Esophagus muscularis mucosa (tissue), 4 donors: ENCODE measurements at regions not wholly inside any gene's neighbourhood (a gene's known extent, or its start where the extent isn't known, plus 50 kb on each side); places are given as distances from the start of the nearest gene placed in this dataset.

ENCODE experiments used
- DNase-seq: peaks from one replicate; pipeline ENCODE4 v3.0.0-alpha.2; 2017; ENCODE audit errors: extremely low spot score
- H3K27ac ChIP-seq, 4 donors: fragments of 200-600 bp; sonication (generic); replicated peaks in 1 of 4; 1 replicate in 3 of 4; 2 replicates in 1 of 4; pipeline ENCODE4 v1.5.1; 2016 to 2019; ENCODE audit warnings: mild to moderate bottlenecking in 1 of 4
- H3K27me3 ChIP-seq, 4 donors: fragments of 200-600 bp; sonication (generic); one replicate each; pipeline versions ENCODE4 v1.5.1 to v1.6.0; 2016 to 2019
- H3K36me3 ChIP-seq, 4 donors: fragments of 200-600 bp; sonication (generic); one replicate each; pipeline ENCODE4 v1.5.1; 2016 to 2019
- H3K4me1 ChIP-seq, 4 donors: fragments of 200-600 bp; sonication (generic); one replicate each; pipeline ENCODE4 v1.5.1; 2016 to 2019
- H3K4me3 ChIP-seq, 4 donors: fragments of 200-600 bp; sonication (generic); 1 replicate in 2 of 4; 2 replicates in 2 of 4; pipeline ENCODE4 v1.5.1; 2016 to 2019; ENCODE audit warnings: mild to moderate bottlenecking in 4 of 4, moderate library complexity in 1 of 4
- H3K9me3 ChIP-seq, 4 donors: fragments of 200-600 bp; sonication (generic); 1 replicate in 3 of 4; 2 replicates in 1 of 4; pipeline ENCODE4 v1.5.1; 2016 to 2019
- EP300 ChIP-seq: sonication (generic); formaldehyde crosslinking; IDR thresholded peaks from one replicate; pipeline ENCODE4 v1.6.1; 2017; ENCODE audit warnings: antibody characterized with exemption
- POLR2A ChIP-seq: fragments of 450-650 bp; IDR thresholded peaks from one replicate; pipeline ENCODE4 v1.6.1; 2017; ENCODE audit warnings: antibody characterized with exemption, moderate library complexity, mild to moderate bottlenecking, low read depth
- POLR2AphosphoS5 ChIP-seq, 2 donors: sonication (generic); formaldehyde crosslinking; IDR thresholded peaks; one replicate each; pipeline ENCODE4 v1.6.1; 2017; ENCODE audit warnings: antibody characterized with exemption in 2 of 2
- WGBS: methylation state at CpG from one replicate; pipeline ENCODE4 v1.1.5; 2018; 5-methylcytosine and 5-hydroxymethylcytosine counted together
- intact Hi-C: fragments of 100-400 bp; cut with DNase I; formaldehyde crosslinking; loops from one replicate; pipeline ENCODE4 v1.15.1; 2023
- TF ChIP-seq, protein P1 (sequence below), 3 experiments: fragments of 200-600 bp in 2 of 3; fragments of 450-650 bp in 1 of 3; sonication (generic) in 2 of 3; IDR thresholded peaks; one replicate each; pipeline ENCODE4 v1.5.1; 2017 to 2019; ENCODE audit warnings: antibody characterized with exemption in 3 of 3, mild to moderate bottlenecking in 2 of 3, moderate library complexity in 1 of 3

DNA sequence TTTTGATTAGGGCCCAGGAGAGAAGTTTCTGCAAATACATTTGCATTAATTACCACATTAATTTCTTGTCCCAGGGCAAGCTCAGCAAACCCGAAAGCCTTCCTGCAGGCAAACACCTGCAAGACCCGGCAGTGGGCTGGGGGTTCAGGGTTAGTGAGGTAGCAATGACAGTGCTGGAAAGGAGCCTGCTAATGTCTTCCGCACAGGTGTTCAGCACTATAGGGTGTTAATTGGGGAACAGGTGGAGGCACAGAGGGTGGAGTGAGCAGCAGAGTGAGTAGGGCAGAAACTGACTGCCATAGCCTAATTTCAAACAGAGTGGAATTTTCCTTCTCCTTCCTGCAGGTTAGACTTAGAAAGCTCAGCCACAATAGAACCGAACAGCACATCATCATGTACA is 50.9 kb upstream of the UBASH3B start:
- Histone ChIP-seq H3K9me3 (no peaks in the 10 kb centered on the region), H3K36me3 (no peaks in the 10 kb centered on the region), H3K27me3 (no peaks in the 10 kb centered on the region), H3K4me1 (no peaks in the 10 kb centered on the region), H3K27ac (no peak overlapping the region), H3K4me3 (no peak overlapping the region)
- intact Hi-C loops = no loop called here
- TF ChIP-seq POLR2A (no peak), POLR2AphosphoS5 (IDR thresholded peaks at IDR 0.05) (no peak), EP300 (no peak)
- TF ChIP-seq, protein P1, sequence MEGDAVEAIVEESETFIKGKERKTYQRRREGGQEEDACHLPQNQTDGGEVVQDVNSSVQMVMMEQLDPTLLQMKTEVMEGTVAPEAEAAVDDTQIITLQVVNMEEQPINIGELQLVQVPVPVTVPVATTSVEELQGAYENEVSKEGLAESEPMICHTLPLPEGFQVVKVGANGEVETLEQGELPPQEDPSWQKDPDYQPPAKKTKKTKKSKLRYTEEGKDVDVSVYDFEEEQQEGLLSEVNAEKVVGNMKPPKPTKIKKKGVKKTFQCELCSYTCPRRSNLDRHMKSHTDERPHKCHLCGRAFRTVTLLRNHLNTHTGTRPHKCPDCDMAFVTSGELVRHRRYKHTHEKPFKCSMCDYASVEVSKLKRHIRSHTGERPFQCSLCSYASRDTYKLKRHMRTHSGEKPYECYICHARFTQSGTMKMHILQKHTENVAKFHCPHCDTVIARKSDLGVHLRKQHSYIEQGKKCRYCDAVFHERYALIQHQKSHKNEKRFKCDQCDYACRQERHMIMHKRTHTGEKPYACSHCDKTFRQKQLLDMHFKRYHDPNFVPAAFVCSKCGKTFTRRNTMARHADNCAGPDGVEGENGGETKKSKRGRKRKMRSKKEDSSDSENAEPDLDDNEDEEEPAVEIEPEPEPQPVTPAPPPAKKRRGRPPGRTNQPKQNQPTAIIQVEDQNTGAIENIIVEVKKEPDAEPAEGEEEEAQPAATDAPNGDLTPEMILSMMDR (IDR thresholded peaks at IDR 0.05) = no peak
- 89% methylated on average over 4 of the region's 4 CpGs for WGBS
- no peak for DNase-seq

DNA sequence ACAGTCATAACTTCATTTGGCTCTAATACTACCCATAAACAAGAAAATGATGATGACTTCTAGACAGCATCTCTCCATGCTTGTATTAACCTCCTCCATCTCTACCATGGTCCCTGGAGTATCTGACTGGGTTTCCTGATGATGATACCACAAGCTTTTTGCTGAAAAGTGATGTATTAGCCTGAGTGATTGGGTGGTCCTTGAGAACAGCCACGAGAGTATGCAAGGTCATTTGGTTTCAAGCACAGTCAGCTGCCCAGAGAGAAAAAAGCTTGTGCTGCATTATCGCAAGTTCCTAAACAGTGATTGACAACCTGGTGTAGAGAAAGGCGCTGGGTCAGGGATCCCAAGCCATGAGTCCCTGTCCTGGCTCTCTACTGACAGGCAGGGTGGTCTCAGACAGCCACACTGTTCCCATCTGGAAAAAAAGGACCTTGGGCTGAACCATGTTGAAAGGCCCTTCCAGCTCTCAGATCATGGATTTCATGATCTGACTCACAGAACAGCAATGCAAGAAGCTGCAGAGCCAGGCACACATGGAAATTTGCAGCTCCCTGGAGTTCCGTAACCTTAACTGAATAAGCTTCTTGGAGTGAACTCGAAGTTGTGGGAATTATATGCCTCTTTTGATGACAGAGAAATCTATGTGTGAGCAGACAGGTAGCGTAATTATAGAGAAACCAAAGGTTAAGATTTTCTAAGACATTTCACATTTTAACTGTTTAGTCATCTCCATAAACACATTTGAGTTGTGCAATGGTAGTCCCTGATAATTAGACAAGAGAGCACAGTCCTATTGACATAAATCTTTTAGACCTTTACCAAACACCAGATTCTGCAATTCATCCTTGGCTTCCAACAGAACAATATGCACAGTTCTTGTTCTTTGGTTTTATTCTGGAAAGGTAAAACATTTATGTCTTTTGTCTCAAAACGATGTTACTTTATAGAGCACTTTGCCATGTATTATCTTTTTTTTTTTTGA is 54.1 kb upstream of the UBASH3B start:
- WGBS = 55% methylated on average over 7 of the region's 7 CpGs
- no peak overlapping the region for H3K27ac ChIP-seq

DNA sequence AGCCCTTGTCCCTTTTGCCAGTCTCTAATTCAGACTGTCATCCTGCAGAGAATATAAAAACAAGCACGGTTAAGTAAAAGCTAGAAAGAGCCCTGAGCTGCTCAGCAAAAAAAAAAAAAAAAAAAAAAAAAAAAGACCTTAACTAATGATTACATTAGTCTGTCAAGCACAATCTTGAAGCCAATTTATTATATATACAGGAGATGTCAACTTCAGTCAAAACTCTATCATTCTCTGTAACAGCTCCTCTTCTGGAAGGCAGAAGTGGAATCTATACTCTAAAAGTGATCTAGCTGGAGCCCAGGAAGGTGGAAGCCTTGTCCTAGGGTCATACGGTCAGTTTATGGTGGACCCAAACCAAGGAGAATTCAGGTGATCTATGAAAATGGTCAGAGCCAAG is 55.2 kb upstream of the UBASH3B start:
- WGBS = 89% methylated on average over 2 of the region's 2 CpGs
- intact Hi-C loops = no loop called here

More for the DNA sequence above, 54.1 kb upstream of the UBASH3B start:
- no peaks in the 10 kb centered on the region for H3K27me3 ChIP-seq
- intact Hi-C loops = no loop called here
- no peak for DNase-seq
- no peaks in the 10 kb centered on the region for H3K36me3 ChIP-seq
- no peaks in the 10 kb centered on the region for H3K4me1 ChIP-seq
- H3K9me3 ChIP-seq = no peaks in the 10 kb centered on the region
- H3K4me3 ChIP-seq = no peak overlapping the region
- TF ChIP-seq POLR2AphosphoS5 (IDR thresholded peaks at IDR 0.05) = no peak
- no peak for TF ChIP-seq EP300
- TF ChIP-seq POLR2A = no peak

GRCh38 chr11:122599434-122599833 is 56.1 kb upstream of the UBASH3B start:
- peaks cover 0 to 4% (median 0%) of the 10 kb centered on the region in 4 donors for H3K27me3 ChIP-seq
- H3K27ac ChIP-seq = no peak overlapping the region
- no peak overlapping the region for H3K4me3 ChIP-seq
- no peaks in the 10 kb centered on the region for H3K9me3 ChIP-seq
- no peak for DNase-seq
- TF ChIP-seq, protein P1 (IDR thresholded peaks at IDR 0.05) = no peak
- TF ChIP-seq POLR2AphosphoS5 (IDR thresholded peaks at IDR 0.05) = no peak
- no peak for TF ChIP-seq POLR2A
- no peak for TF ChIP-seq EP300
- H3K4me1 ChIP-seq = no peaks in the 10 kb centered on the region
- H3K36me3 ChIP-seq = no peaks in the 10 kb centered on the region
- intact Hi-C loops = no loop called here

More for the DNA sequence above, 55.2 kb upstream of the UBASH3B start:
- no peaks in the 10 kb centered on the region for H3K36me3 ChIP-seq
- no peak for DNase-seq
- H3K9me3 ChIP-seq = no peaks in the 10 kb centered on the region
- no peak overlapping the region for H3K4me3 ChIP-seq
- H3K27me3 ChIP-seq = peaks cover 0 to 4% (median 0%) of the 10 kb centered on the region in 4 donors
- TF ChIP-seq, protein P1 (IDR thresholded peaks at IDR 0.05) = no peak
- no peak for TF ChIP-seq POLR2AphosphoS5 (IDR thresholded peaks at IDR 0.05)
- TF ChIP-seq POLR2A = no peak
- TF ChIP-seq EP300 = no peak
- H3K4me1 ChIP-seq = no peaks in the 10 kb centered on the region
- no peak overlapping the region for H3K27ac ChIP-seq

DNA sequence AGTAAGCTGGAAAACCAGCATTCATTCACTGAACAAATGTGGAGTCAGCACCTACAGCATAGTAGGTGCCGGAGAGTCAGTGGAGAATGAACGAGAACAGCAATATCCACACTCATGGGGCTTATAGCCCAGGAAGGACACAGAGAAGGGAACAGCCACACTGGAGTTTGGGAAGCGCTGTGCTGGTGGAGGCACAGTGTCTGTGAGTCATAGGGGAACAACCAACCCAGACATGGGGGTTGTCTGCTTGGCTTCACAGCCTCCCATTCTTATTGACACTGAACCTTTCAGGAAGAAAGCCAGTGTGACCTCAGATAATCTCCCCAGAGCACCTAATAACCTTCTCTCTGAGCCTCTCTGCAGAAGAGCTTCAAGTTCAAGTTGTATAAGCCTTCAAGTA is 56.6 kb upstream of the UBASH3B start:
- no peak for DNase-seq
- 84% methylated on average over 3 of the region's 3 CpGs for WGBS
- TF ChIP-seq, protein P1 (IDR thresholded peaks at IDR 0.05) = no peak
- TF ChIP-seq EP300 (no peak), POLR2A (no peak), POLR2AphosphoS5 (IDR thresholded peaks at IDR 0.05) (no peak)
- no peak overlapping the region for H3K4me3 ChIP-seq
- intact Hi-C loops = no loop called here
- H3K27ac ChIP-seq = no peak overlapping the region
- no peaks in the 10 kb centered on the region for H3K36me3 ChIP-seq
- peaks cover 0 to 4% (median 0%) of the 10 kb centered on the region in 4 donors for H3K27me3 ChIP-seq
- no peaks in the 10 kb centered on the region for H3K9me3 ChIP-seq
- no peaks in the 10 kb centered on the region for H3K4me1 ChIP-seq
